MM.1S (cell line): ENCODE measurements at regions not wholly inside any gene's neighbourhood (a gene's known extent, or its start where the extent isn't known, plus 50 kb on each side); places are given as distances from the start of the nearest gene placed in this dataset.

Source experiments
- DNase-seq: peaks from one replicate; pipeline ENCODE4 v3.0.0-alpha.2; 2015
- H2AFZ ChIP-seq: fragments of 300-600 bp; sonication (generic); 2 replicates; pipeline ENCODE4 v1.6.0; 2016; ENCODE audit warnings: antibody characterized with exemption, low read length
- H3F3A ChIP-seq: fragments of 300-600 bp; sonication (generic); 2 replicates; pipeline ENCODE4 v1.6.1; 2016; ENCODE audit warnings: mild to moderate bottlenecking, antibody characterized with exemption, low read length, moderate library complexity, mixed read lengths; ENCODE audit not compliant: insufficient read depth
- H3K27ac ChIP-seq: fragments of 300-600 bp; sonication (generic); 2 replicates; pipeline ENCODE4 v1.5.1; 2016; ENCODE audit warnings: mild to moderate bottlenecking, low read length
- H3K27me3 ChIP-seq: fragments of 300-600 bp; sonication (generic); replicated peaks from 2 replicates; pipeline ENCODE4 v1.6.0; 2016; ENCODE audit warnings: low read length; ENCODE audit not compliant: insufficient read depth
- H3K36me3 ChIP-seq: fragments of 300-600 bp; sonication (generic); replicated peaks from 2 replicates; pipeline ENCODE4 v1.6.1; 2016; ENCODE audit warnings: mild to moderate bottlenecking, low read length, mixed read lengths; ENCODE audit not compliant: insufficient read depth
- H3K4me1 ChIP-seq: fragments of 300-600 bp; sonication (generic); 2 replicates; pipeline ENCODE4 v1.6.1; 2016; ENCODE audit warnings: low read length, mixed read lengths
- H3K4me2 ChIP-seq: fragments of 300-600 bp; sonication (generic); 2 replicates; pipeline ENCODE4 v1.6.0; 2016; ENCODE audit warnings: low read depth, low read length
- H3K4me3 ChIP-seq: fragments of 300-600 bp; sonication (generic); 2 replicates; pipeline ENCODE4 v1.5.1; 2016; ENCODE audit warnings: low read length, mixed read lengths
- H3K79me2 ChIP-seq: fragments of 300-600 bp; sonication (generic); 2 replicates; pipeline ENCODE4 v1.6.1; 2016; ENCODE audit warnings: mixed run types, low read length, mixed read lengths
- H3K9ac ChIP-seq: fragments of 300-600 bp; sonication (generic); 2 replicates; pipeline ENCODE4 v1.6.1; 2016; ENCODE audit warnings: low read length, mixed read lengths
- H3K9me2 ChIP-seq: fragments of 300-600 bp; sonication (generic); replicated peaks from 2 replicates; pipeline ENCODE4 v1.6.1; 2016; ENCODE audit warnings: mild to moderate bottlenecking, low read length, mixed read lengths; ENCODE audit not compliant: insufficient read depth
- H3K9me3 ChIP-seq: fragments of 300-600 bp; sonication (generic); replicated peaks from 2 replicates; pipeline ENCODE4 v1.6.1; 2016; ENCODE audit warnings: mild to moderate bottlenecking, low read length, mixed read lengths; ENCODE audit not compliant: insufficient read depth
- H4K20me1 ChIP-seq: fragments of 300-600 bp; sonication (generic); 2 replicates; pipeline ENCODE4 v1.6.1; 2016; ENCODE audit warnings: mild to moderate bottlenecking, low read length, moderate library complexity, mixed read lengths; ENCODE audit not compliant: insufficient read depth
- CTCF ChIP-seq: fragments of 300-600 bp; sonication (generic); IDR thresholded peaks from 2 replicates; pipeline ENCODE4 v1.5.1; 2016; ENCODE audit warnings: antibody characterized with exemption, low read length, mixed read lengths
- EZH2 ChIP-seq: fragments of 300-600 bp; sonication (generic); optimal IDR thresholded peaks from 2 replicates; pipeline ENCODE3; 2017; ENCODE audit warnings: low read depth, mild to moderate bottlenecking, antibody characterized with exemption, low read length, mixed read lengths
- EZH2phosphoT487 ChIP-seq: fragments of 300-600 bp; sonication (generic); IDR thresholded peaks from 2 replicates; pipeline ENCODE4 v1.6.1; 2018; ENCODE audit warnings: antibody characterized with exemption, low read length

- Histone ChIP-seq H3K36me3 (no peaks in the 10 kb centered on the region), H3K9me2 (no peaks in the 10 kb centered on the region), H3K27ac (no peak overlapping the region), H3K9ac (no peak overlapping the region), H3K79me2 (no peaks in the 10 kb centered on the region), H3K27me3 (no peaks in the 10 kb centered on the region), H4K20me1 (no peaks in the 10 kb centered on the region), H2AFZ (no peak overlapping the region), H3K4me3 (no peak overlapping the region), H3K9me3 (no peaks in the 10 kb centered on the region), H3F3A (no peaks in the 10 kb centered on the region), H3K4me1 (no peaks in the 10 kb centered on the region), H3K4me2 (no peak overlapping the region)
- DNase-seq, result no peak
- TF ChIP-seq CTCF (no peak), EZH2phosphoT487 (no peak), EZH2 (no peak)
Observed at GRCh38 chr5:162911873-162912272, 525.5 kb upstream of the CCNG1 start.

GRCh38 chr5:162916368-162916767 lies 521.0 kb upstream of the CCNG1 start:
- no peak overlapping the region for H3K4me3 ChIP-seq
- no peaks in the 10 kb centered on the region for H4K20me1 ChIP-seq
- H3K9me2 ChIP-seq, result no peaks in the 10 kb centered on the region
- H3K9ac ChIP-seq, result no peak overlapping the region
- H2AFZ ChIP-seq, result no peak overlapping the region
- H3K79me2 ChIP-seq, result no peaks in the 10 kb centered on the region
- H3K27me3 ChIP-seq, result no peaks in the 10 kb centered on the region
- H3K9me3 ChIP-seq, result no peaks in the 10 kb centered on the region
- H3K27ac ChIP-seq, result no peak overlapping the region
- H3K36me3 ChIP-seq, result no peaks in the 10 kb centered on the region
- H3K4me2 ChIP-seq, result no peak overlapping the region
- H3K4me1 ChIP-seq, result no peaks in the 10 kb centered on the region
- TF ChIP-seq EZH2, result no peak
- no peak for TF ChIP-seq EZH2phosphoT487
- no peak for TF ChIP-seq CTCF
- H3F3A ChIP-seq, result no peaks in the 10 kb centered on the region
- no peak for DNase-seq

- no peaks in the 10 kb centered on the region for H3K36me3 ChIP-seq
- no peak for DNase-seq
- H2AFZ ChIP-seq, result no peak overlapping the region
- H3K4me2 ChIP-seq, result no peak overlapping the region
- H3K9ac ChIP-seq, result no peak overlapping the region
- TF ChIP-seq EZH2phosphoT487 (no peak), EZH2 (no peak), CTCF (no peak)
- H3K4me3 ChIP-seq, result no peak overlapping the region
- no peaks in the 10 kb centered on the region for H4K20me1 ChIP-seq
- H3K27ac ChIP-seq, result no peak overlapping the region
- no peaks in the 10 kb centered on the region for H3K4me1 ChIP-seq
- H3K9me3 ChIP-seq, result no peaks in the 10 kb centered on the region
- no peaks in the 10 kb centered on the region for H3F3A ChIP-seq
- H3K79me2 ChIP-seq, result no peaks in the 10 kb centered on the region
- no peaks in the 10 kb centered on the region for H3K27me3 ChIP-seq
- no peaks in the 10 kb centered on the region for H3K9me2 ChIP-seq
Observed at GRCh38 chr5:162929104-162929503, 508.3 kb upstream of the CCNG1 start.
